ENCODE measurements at regions not wholly inside any gene's neighbourhood (a gene's known extent, or its start where the extent isn't known, plus 50 kb on each side); places are given as distances from the start of the nearest gene placed in this dataset.

GRCh38 chr2:104344306-104344705 lies 509.6 kb upstream of the POU3F3 start:
- TF ChIP-seq CTCF (IDR thresholded peaks at IDR 0.05) (no peak), ZBTB33 (IDR thresholded peaks at IDR 0.05; ENCODE audit: borderline replicate concordance, low read depth) (no peak), CHD2 (IDR thresholded peaks at IDR 0.05; ENCODE audit: low read length, partially characterized antibody) (no peak), EZH2phosphoT487 (IDR thresholded peaks at IDR 0.05; ENCODE audit: borderline replicate concordance, low read depth) (no peak), REST (IDR thresholded peaks at IDR 0.05; ENCODE audit: low read depth, low read length) (no peak), TAF1 (IDR thresholded peaks at IDR 0.05; ENCODE audit: borderline replicate concordance, low read depth, low read length) (no peak), JUND (IDR thresholded peaks at IDR 0.05) (no peak)
